ENCODE measurements at regions not wholly inside any gene's neighbourhood (a gene's known extent, or its start where the extent isn't known, plus 50 kb on each side); places are given as distances from the start of the nearest gene placed in this dataset.

- H3K27ac ChIP-seq (ENCODE audit: control insufficient read depth, insufficient read depth), result no peak overlapping the region
- H3K4me3 ChIP-seq, result no peak overlapping the region
- H3K27me3 ChIP-seq (replicated peaks in 1 of 2; ENCODE audit: control insufficient read depth in 2 of 2, insufficient read depth in 2 of 2, low read length in 1 of 2), result no peaks in the 10 kb centered on the region
- CTCF ChIA-PET, result no interaction called here
- no peak overlapping the region for H3K9ac ChIP-seq (ENCODE audit: control insufficient read depth, insufficient read depth, low read length)
- DNase-seq (ENCODE audit: low read depth, low spot score) (no peak), FAIRE-seq (no peak), ATAC-seq (no peak)
- no peaks in the 10 kb centered on the region for H4K20me1 ChIP-seq (ENCODE audit: control insufficient read depth, insufficient read depth)
- POLR2A ChIA-PET, result no interaction called here
- H3K4me1 ChIP-seq (ENCODE audit: control insufficient read depth, insufficient read depth, low read length), result no peaks in the 10 kb centered on the region
- SMC1A ChIA-PET (ENCODE audit: uncharacterized antibody, unreplicated experiment), result no interaction called here
- H3K79me2 ChIP-seq (ENCODE audit: control insufficient read depth, insufficient read depth, low read length), result no peaks in the 10 kb centered on the region
- WGBS (ENCODE audit: insufficient coverage, insufficient replicate concordance, low lambda C conversion rate, missing lambda C conversion rate), result 0% methylated on average over 2 of the region's 2 CpGs
- no peaks in the 10 kb centered on the region for H3K36me3 ChIP-seq (ENCODE audit: control insufficient read depth in 2 of 2, insufficient read depth in 2 of 2, low read length in 1 of 2)
- in situ Hi-C loops (cut with MboI), result no loop called here
- intact Hi-C loops (cut with micrococcal nuclease; ENCODE audit: unreplicated experiment), result no loop called here
- no peaks in the 10 kb centered on the region for H3K9me3 ChIP-seq (replicated peaks; ENCODE audit: control insufficient read depth, insufficient read depth, low read length)
- no peak overlapping the region for H3K4me2 ChIP-seq (ENCODE audit: control insufficient read depth, insufficient read depth)
- no TSS peak for BruUV-seq (replicated peaks)
- RAD21 ChIA-PET (ENCODE audit: unreplicated experiment), result no interaction called here
- H2AFZ ChIP-seq (ENCODE audit: control insufficient read depth, low read depth, low read length), result no peak overlapping the region
- TF ChIP-seq TARDBP (IDR thresholded peaks at IDR 0.05; ENCODE audit: borderline replicate concordance) (no peak), ATF3 (IDR thresholded peaks at IDR 0.05; ENCODE audit: borderline replicate concordance, extremely low read depth, low read depth, low read length) (no peak), CEBPZ (IDR thresholded peaks at IDR 0.05; ENCODE audit: low read depth, low read length) (no peak), NR2F1 (conservative IDR thresholded peaks at IDR 0.05) (no peak), BACH1 (IDR thresholded peaks at IDR 0.05; ENCODE audit: borderline replicate concordance) (no peak), E4F1 (IDR thresholded peaks at IDR 0.05; ENCODE audit: borderline replicate concordance, partially characterized antibody) (no peak), IRF5 (IDR thresholded peaks at IDR 0.05; ENCODE audit: borderline replicate concordance) (no peak), RB1 (IDR thresholded peaks at IDR 0.05; ENCODE audit: borderline replicate concordance) (no peak), IRF3 (IDR thresholded peaks at IDR 0.05) (no peak), TCF12 (IDR thresholded peaks at IDR 0.05; ENCODE audit: low read depth, low read length) (no peak), NFIC (IDR thresholded peaks at IDR 0.05; ENCODE audit: low read depth, low read length) (no peak), PRDM15 (CRISPR knock-in tag; IDR thresholded peaks at IDR 0.05) (no peak), FOXK2 (IDR thresholded peaks at IDR 0.05) (no peak)
These were observed 476.6 kb upstream of the EDIL3 start for GRCh38 chr5:84861306-84861705.
